H1 (cell line): ENCODE measurements at regions not wholly inside any gene's neighbourhood (a gene's known extent, or its start where the extent isn't known, plus 50 kb on each side); places are given as distances from the start of the nearest gene placed in this dataset. TPM values are rescaled to one million over a fixed set of nuclear protein-coding genes. Genes with fewer than 3 reads are reported as not detected.

Experiments
- MAX ChIP-seq: IDR thresholded peaks from 2 replicates; pipeline ENCODE4 v1.6.1; 2012; ENCODE audit warnings: inconsistent platforms
- small RNA-seq: library from polyadenylated mRNA; stranded (forward); fragments of <200 nt; extraction: miRNeasy Mini kit (QIAGEN cat#:217004); gene quantifications from one replicate; pipeline ENCODE3, GENCODE V24; 2013; ENCODE audit not compliant: insufficient read depth

GRCh38 chrX:26286836-26287235, 70.9 kb downstream of the MAGEB5 start (continued):
- TF ChIP-seq MAX, result no peak

Small RNA genes lying in the stretch of these regions (small RNA-seq; reads per million reads assigned to genes)
- gene AC005345.1, result not detected
- not detected for gene RF00019
- not detected for gene RNU1-142P
